ENCODE measurements at regions not wholly inside any gene's neighbourhood (a gene's known extent, or its start where the extent isn't known, plus 50 kb on each side); places are given as distances from the start of the nearest gene placed in this dataset.
"Not testable (repeated sequence)": the region's sequence is repeated elsewhere in the genome, so short reads cannot be mapped to it uniquely, and the experiment has no call there.

DNA sequence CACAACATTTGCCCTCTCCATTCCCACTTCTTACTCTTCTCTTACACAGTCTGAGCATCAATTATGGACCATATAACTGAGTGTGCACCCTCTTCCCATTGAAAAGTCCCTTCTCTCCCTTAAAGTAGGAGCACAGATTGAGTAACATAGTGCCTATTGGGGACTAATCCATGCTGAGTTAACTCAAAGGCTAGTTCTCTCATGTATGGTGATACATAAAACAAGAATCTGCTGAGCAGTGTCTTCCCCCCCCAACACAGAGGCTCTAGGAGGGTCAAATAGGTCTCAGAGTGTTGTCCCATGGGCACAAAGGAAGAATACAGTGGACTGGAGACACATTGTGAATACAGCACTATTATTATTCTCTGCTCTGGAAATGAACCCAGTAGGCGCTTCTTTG lies 274.6 kb upstream of the BOD1L1 start:
- DNase-seq (ENCODE audit: low spot score): peak; percentile 12

DNA sequence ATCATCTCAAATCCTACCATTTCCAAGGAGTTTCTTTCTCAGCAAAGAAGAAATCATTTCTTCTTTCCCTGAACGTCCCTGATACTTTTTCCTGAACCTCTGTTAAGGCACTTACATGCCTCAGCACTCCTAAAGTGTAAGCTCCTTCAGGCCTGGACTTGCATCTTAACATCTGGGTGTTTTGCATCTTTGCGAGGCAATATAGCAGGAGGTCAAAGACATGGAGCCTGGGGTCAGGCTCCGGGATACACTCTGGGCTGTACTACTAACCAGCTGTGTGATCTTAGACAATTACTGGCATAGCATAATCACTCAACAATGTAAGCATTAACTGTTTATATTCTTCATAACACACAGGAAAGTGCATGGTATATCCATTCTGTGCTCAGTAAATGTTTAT lies 275.5 kb upstream of the BOD1L1 start:
- DNase-seq (ENCODE audit: low spot score): peak; percentile 18

DNA sequence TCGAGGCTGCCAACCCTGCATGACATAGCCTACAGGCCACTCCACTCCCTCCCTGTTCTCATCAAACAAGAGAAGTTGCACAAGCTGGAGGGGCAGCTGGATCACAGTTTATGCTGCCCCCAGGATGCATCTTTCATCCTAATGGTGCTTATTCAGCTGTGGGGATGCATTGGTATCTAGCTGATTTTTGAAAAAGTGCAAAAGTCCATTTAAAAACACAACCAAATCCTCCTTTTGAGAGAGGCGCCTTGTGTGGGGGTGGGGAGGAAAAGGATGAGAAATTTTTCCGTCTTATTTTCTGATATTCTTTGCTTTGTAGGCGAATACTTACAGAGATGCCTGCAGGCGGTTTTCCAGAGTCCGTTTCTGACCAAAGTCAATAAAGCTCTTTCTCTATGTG lies 276.4 kb upstream of the BOD1L1 start:
- peak; percentile 35 for DNase-seq (ENCODE audit: low spot score)

DNA sequence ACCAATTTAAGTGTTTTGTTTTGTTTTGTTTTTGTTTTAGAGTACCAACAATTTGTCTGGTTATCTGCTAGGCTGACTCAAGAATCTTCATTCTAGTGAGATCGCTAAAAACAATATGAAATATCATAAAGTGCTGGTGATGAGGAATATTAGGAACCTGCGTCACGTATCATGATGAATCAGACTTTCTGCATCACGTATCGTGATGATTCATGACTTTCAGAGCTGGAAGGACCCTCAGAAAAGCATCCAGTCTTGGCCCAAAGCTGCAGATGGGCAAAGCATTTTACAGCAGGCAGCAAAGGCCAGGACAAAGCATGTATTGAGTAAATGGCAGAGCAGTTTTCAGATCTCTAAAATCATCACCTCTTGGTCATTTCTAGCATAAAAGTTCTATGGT lies 278.0 kb upstream of the BOD1L1 start:
- no peak for DNase-seq (ENCODE audit: low spot score)

DNA sequence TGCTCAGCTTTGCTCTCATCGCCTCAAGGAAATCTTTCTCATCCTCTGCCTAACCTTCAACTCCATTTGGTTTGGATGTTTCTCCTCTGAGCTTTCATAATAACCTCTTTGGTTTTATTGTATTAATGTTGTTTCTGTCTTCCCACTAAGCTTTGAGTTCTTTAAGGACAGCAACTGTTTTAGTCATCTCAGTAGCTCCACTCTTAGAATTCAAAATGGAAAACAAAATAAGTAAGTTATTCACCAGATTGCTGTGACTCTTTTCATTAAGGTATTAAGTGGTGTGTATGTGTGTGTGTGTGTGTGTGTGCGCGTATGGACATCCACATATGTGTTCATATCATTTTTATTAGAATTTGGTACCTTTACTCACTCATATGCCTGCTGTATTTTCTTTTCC lies 279.2 kb upstream of the BOD1L1 start:
- no peak for DNase-seq (ENCODE audit: low spot score)

DNA sequence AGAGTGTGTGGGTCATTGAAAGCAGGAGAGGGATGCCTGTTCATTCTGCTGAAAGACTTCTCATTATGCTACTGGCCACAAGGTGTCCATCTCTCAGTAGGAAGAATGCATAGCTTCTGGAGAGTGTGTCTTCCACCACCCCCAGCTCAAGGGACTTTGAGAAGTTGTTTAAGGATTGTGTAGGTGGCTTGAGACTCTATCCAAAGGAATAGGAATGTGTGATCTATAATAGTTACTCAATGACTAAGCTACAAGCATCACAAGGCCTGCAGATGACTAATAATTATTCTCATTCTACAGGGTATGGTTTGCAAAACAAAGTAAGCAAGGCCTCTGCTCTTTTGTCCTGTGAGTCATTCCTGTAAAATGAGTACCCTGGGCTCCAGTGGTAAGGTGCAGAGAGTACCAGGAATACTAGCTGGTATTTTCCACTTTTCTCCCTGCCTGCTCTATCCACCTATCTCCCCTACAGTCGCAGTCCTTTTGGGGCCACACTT lies 279.8 kb upstream of the BOD1L1 start:
- DNase-seq (ENCODE audit: low spot score): no peak

DNA sequence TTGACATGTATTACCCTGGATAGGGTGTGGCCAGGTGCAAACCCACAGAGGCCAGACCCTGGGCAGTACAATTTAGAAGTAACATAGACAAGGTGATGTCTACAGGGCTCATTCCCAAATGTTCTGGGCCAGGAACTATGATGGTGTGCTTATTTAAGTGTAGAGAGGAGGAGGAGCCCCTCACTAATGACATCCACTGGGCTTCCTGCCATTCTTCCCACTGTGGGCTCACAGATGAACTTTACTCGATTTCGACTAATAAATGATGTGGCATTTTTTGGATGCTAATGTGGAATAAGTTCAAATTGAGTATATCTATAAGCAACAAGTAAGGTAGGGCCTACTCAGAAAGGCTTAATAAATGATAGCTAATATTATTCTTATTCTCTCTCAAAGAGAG lies 280.9 kb upstream of the BOD1L1 start:
- no peak for DNase-seq (ENCODE audit: low spot score)

DNA sequence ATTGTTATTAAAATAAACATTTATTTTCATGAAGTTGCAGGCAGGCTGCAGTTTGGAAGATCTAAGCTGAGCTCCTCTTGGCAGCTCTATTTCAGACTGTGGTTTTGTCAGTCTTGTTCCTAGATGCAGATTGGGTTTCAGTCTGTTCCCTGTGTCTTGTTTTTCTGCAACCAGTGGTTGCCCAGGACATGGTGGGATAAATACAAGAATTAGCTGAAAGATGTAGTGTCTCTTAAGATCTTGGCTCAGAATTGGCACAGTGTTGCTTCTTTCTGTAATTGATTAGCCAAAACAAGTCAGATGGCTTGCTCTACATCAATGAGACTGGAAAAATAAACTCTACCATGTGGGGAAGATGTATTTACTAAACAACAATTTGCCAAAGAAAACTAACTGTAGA lies 283.0 kb upstream of the BOD1L1 start:
- DNase-seq (ENCODE audit: low spot score): no peak

DNA sequence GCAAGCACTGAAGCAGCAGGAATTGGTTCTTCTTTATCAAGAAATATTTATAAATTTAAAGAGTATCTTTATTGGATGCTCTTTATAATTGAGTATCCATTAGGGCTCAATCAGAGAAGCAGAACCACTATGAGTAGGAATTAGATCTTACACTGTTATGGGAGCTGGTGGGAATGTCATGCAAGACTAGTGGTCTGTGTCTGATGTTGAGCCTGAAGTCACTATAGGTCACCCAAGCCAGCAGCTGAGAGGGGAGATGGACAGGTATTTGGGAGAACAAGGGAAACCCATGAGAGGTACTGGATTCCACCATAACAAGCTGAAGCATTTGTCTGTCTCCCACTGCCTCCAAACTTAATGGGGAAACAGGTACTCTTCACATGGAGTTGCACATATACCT lies 283.7 kb upstream of the BOD1L1 start:
- DNase-seq (ENCODE audit: low spot score): no peak

DNA sequence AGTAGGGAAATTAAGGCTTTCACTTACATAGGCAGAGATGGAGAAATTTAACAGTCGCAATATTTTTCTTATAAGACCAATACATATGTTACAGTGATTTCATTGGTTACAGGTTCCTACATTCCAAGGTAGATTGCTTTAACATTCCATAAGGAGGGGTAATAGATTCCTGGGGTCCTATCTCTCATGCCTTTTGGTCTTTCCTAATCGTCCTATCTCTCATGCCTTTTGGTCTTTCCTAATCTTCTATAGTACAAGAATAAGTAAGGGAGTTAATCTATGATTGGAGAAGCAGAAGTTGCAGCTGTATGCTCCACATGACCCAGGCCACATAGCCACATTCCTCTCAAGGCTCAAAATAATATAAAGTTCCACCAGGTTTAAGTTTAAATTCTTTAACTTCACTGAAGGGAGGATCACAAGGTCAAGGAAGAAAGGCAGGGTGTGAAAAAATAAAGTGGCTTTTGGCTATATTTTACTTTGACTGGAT lies 285.0 kb upstream of the BOD1L1 start:
- DNase-seq (ENCODE audit: low spot score): no peak

DNA sequence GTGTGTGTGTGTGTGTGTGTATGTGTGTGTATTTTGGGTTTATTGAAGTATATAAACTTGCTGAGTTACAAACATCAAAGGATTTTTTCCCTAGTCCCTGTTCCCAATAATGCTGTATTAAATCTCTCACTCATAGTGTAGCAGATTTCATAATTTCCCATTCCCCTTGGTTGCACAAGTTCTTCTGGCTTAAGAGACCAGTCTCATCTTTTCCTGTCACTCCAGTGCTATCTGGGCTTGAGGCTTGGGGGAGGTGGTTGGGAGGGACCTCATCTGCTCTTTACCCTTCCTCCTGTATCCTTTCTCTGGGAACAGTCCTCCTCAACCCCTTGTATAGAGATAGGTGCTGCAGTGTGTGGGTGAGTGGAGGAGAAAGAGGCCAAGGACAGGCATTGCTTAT lies 285.4 kb upstream of the BOD1L1 start:
- DNase-seq (ENCODE audit: low spot score): no peak

DNA sequence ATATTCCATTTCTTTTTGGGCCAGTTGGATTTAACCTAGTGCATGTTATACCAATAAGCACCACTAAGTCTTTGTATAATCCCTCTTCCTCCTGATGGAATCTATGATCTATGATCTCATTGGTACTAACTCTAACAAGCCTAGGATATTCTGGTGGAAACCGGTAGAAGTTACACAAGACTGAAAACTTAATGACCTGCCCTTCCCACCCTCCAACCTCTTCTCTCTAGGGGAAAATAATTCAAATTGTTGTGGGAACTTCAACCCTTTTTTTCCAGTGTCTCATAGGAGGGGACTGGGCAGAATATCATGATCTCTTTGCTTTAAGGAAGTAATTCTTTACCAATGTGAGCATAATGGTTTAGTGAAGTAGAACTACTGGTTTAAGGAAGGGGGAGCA lies 289.5 kb upstream of the BOD1L1 start:
- DNase-seq (ENCODE audit: low spot score): no peak

DNA sequence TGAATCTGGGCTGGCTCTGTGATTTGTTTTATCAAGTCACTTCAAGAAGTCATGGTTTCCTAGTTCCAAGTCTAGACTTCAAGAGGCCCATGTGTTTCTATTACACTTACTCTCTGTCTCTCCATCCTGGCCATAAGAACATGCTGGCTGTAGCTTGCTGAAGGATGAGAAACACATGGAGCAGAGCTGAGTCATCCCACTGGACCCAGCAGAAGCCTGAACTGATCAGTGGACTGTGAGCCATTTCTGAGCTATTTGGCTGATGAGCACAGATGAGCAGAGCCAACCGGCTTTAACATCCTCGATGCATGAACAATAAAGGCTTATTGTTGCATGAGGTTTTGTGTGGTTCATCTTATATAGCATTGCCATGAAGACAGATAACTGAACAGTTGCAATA lies 290.6 kb upstream of the BOD1L1 start:
- DNase-seq (ENCODE audit: low spot score): no peak

DNA sequence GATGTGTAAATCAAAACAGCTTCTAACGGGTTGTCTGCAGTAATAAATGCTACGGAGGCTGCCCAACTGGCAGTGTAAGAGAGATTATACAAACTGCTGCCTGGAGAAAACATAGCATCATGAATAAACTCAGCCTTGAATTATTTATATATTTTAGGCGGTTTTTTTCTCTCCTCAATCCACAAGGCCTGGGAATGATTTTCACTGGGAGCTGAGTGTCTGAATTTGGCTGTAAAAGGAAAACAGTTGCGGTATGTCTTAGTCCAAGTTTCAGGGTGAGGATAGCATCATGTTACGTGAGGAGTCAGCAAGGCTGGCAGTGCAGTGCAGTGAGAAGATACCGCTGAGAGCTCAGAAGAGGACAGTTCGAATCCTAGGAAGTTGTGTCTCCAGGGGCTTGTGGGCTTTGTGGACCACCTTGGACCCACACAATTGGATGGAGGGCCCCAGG lies 291.5 kb upstream of the BOD1L1 start:
- no peak for DNase-seq (ENCODE audit: low spot score)

DNA sequence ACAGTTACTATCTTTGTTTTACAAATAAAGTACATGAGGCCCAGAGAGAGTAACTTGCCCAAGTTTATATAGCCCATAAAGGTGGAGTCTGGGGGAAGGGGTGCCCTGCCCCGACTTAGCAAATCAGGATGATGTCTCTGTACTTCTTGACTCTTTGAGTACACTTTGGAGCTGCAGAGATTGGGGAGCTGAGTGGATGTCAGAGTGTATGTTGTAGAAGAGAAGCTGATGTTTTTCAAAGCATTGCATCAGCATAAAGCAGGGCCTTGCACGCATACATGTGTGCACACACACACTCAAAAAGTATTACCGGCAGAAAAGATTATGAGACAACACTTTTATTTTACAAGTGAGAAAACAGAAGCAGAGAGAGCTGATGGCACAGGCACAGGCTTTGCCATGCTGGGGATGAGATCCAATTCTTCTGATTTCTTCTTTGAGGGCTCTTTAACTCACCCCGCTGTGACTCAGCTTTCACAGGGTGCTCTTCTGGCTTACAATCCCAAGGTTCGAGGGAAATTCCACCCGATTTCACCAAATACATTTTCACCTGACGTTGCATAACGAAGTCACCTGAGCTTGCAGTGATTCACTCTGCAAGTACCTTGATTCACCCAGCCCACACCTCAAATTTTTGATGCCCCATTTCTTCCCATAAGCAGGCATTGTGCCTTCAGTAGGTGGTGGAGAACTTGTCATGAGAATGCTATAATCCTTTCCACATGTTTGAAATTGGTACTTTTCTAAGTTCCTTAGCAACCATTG lies 292.8 kb upstream of the BOD1L1 start:
- DNase-seq (ENCODE audit: low spot score): no peak

DNA sequence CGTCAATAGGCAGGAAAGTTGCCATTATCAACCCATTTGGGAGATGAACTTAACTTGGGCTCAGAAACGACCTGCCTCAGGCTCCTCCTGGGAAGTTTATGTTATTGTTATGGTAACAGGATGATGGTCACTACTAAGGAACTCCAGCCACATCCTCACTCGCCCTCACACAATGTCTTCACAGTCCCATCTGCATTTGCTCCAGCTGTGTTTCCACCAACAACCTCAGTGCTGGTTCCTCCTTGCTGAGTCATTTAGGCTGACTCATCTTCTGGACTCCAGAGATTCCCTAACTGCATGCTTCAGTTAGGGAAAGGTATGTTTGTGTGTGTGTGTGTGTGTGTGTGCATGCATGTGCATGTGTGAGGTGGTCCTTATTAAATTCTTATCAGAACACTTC lies 293.4 kb upstream of the BOD1L1 start:
- DNase-seq (ENCODE audit: low spot score): no peak

DNA sequence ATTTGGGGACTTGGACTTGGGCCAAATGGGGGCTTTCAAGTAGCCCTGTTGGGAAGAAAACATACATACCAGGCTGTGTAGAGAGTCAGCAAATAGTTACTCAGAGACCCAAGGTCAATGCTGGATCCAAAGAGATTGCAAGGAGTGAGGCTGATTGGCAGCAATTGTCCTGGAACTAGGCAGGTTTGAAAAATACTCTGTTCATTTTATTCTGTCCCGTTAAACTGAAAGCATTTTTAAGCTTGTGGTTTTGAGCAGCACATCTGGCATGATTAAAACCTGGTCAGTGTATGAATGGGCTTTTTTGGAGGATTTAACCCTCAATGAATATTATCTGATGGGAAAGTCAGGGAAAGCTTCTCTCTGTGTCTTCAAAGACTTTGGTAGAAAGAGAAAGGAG lies 294.3 kb upstream of the BOD1L1 start:
- DNase-seq (ENCODE audit: low spot score): no peak

DNA sequence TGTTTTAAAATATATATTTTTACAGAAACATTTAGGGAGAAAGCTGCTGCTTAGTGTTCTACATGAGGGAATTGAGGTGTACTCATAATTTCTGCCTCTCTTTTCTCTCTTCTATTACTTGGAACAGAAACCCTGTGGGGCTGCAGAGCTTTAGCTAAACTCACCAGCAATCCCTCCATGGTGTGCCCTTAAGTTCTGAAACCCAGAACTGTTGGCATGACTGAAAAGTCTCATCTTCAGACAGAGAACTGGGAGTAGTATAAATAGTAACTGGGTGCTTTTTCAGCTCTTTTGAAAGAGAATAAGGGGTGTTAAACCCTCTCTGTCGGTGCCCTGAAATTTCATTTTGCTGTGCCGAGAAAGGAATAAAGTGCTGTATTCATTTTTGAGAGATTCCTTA lies 294.9 kb upstream of the BOD1L1 start:
- DNase-seq (ENCODE audit: low spot score): no peak

DNA sequence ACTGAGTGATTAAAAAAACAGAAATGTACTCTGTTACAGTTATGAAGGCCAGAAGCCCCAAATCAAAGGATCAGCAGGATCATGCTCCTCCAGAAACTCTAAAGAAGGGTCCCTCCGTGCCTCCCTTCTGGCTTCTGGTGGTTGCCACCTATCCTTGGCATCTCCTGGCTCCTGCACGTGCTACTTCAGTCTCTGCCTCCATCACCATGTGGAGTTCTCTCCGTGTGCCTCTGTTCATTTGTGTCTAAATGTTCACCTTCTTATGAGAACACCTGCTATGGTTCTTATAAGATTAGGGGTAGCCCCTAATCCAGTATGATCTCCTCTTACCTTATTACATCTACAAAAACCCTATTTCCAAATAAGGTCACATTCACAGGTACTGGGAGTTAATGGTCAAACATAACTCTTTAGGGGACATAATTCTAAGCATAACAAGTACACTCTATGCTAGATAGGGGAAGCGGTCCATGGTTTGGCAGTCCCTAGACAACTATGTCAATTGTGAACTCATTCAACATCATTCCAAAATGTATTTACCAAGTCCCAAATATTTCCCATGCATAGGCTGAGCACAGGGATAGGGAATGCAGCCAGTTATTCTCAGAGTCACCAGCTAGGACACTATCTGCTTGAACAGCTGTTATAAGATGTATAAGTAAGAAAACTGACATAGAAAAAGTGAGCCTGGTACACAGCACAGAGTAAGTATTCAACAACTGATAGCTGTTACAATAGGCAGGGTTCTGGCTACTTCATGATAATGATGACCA lies 295.5 kb upstream of the BOD1L1 start:
- no peak for DNase-seq (ENCODE audit: low spot score)

DNA sequence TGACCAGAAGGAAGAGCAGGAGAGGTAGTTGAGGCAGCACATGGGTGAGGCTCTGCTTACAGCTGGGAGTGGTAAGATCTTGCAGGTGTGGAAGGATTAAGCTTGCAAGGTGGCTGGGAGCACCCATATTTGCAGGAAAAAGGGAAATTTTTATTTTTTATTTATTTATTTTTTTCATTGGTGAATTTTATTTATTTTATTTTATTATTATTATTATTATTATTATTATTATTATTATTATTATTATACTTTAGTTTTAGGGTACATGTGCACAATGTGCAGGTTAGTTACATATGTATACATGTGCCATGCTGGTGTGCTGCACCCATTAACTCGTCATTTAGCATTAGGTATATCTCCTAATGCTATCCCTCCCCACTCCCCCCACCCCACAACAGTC lies 297.4 kb upstream of the BOD1L1 start:
- not testable (repeated sequence) for DNase-seq (ENCODE audit: low spot score)

DNA sequence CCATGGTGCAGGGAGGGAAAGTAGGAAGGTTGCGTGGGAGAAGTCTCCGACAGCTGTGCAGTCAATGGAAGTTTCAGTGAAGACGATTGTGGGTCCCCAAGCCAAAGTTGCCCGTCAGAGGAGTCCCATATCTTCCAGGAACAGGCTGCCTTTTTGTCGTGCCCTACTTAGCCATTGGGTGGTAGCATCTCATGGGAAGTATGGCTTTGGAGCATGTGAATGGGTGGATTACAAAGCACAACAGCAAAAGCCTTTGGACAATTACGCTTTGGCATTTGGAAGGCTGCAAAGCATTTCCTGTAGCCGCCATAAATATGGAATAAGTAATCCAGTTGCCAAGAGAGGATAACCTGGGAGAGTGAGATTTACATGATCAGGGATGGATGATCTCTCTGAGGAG lies 300.7 kb upstream of the BOD1L1 start:
- DNase-seq (ENCODE audit: low spot score): no peak

DNA sequence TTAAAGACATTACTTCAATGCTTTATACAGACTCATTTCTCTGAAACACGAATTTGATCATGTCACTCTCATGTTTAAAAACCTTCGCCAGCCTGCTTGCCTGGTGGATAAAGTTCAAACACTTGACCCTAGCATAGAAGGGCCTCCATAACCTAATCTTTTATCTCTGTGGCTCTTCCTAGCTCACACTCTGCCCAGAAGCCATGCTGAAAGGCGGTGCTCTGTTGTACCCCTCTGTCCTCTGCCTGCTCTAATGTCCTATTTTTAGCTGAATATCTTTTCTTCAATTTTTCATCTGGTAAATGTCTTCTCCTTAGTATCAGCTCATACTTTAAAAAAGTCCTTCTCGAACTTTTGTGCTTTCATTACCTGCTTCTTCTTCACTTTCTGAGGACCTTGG lies 302.6 kb upstream of the BOD1L1 start:
- no peak for DNase-seq (ENCODE audit: low spot score)

DNA sequence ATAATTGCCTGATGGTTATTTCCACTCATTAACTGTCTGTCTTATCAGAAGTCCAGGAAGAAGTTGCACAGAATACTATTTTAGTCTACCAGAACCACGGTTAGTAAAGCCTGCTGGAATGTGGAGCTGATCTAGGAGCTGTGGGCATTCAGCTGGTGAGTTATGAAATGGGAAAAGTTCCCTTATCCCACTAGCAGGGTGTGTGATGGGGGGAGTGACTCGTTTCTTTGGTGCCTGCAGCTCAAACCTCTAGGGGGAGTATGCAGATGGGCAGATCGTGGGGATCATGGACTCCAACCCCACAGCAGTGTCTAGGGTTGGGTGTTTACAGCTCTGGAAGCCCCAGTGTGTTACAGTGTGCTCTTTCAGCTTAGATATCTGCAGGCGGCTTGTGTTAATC lies 305.7 kb upstream of the BOD1L1 start:
- no peak for DNase-seq (ENCODE audit: low spot score)

Data from ecto neural progenitor cell (in vitro differentiated cells).